ENCODE measurements at regions not wholly inside any gene's neighbourhood (a gene's known extent, or its start where the extent isn't known, plus 50 kb on each side); places are given as distances from the start of the nearest gene placed in this dataset.
"Not testable (repeated sequence)": the region's sequence is repeated elsewhere in the genome, so short reads cannot be mapped to it uniquely, and the experiment has no call there.

DNA sequence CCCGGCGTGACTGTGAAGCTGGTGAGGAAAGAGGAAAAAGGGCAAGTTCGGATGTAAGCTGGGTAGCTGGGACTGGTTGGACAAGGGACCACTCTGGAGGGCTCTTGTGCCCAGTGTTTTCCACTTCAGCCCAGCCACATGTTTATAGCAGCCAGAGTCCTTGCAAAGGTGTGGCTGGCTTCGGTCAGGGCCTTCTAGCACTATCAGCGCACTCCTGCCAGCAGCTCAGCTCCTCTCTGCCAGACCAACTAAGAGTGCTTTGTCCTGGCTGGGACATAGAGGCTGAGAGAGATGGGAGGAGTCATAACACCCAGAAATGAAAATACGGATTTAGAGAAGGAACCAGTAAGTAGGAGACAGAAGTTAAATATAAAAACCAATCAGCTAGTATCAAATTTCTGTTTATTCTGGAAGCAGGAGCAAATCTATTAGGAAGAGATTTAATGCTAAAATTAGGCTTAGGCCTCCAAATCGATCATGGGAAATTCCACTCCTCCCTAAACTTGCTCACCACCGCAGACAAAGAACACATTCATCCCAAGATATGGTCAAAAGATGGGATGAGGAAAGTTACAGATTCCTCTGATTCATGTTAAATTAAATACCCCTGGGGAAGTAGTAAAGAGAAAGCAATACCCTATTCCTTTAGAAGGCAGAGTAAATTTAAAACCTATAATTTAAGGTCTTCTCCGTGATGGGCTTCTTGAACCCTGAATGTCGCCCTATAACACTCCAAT, 135.0 kb downstream of the RALA start:
- DNase-seq (ENCODE audit: low read depth), result no peak

- no peak for DNase-seq (ENCODE audit: low read depth)
These were observed 138.1 kb downstream of the RALA start for GRCh38 chr7:39761449-39761848.

DNA sequence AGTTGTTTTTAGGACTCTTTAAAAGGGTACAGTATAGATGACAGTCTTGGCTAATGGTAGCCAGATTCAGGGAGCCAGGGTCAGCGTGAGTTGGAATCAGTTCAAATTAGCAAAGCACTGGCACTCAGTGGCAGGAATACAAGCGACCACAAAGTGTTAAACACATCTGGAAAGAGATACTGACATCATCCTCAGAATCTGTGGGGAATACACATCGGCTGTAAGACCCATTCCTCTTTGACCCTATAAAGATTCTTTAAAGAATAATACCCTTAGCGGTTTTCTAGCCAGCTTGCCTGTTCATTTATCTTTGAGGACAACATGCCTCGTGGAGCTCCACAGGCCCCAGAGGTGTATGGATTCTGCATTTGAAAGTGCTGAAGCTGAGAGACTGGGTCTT, 139.1 kb downstream of the RALA start:
- DNase-seq (ENCODE audit: low read depth), result not testable (repeated sequence)

- DNase-seq (ENCODE audit: low read depth), result not testable (repeated sequence)
These were observed 139.5 kb downstream of the RALA start for GRCh38 chr7:39762881-39763280.

DNA sequence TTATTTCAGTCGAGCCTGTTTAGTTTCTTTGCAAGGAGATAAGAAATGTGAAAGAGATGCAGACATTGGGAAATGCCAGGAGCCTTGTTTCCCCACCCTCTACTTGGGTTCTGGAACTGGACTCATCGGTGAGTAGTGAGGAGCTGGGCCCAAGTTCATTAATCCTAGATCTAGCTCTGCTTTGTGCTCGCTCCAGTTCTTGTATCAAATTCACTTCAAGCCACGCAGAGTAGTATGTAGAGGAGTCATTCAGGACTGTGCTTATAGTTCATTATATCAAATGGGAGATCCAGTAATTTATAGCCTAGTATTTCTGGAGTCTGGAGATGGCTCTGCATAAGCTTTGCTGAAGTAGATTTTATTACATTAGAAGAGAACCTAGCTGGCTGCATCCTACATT, 142.5 kb downstream of the RALA start:
- not testable (repeated sequence) for DNase-seq (ENCODE audit: low read depth)

- DNase-seq (ENCODE audit: low read depth), result not testable (repeated sequence)
These were observed 145.1 kb downstream of the RALA start for GRCh38 chr7:39768439-39768838.

GRCh38 chr7:39774341-39774851, 151.0 kb downstream of the RALA start:
- not testable (repeated sequence) for DNase-seq (ENCODE audit: low read depth)

GRCh38 chr7:39781557-39781956, 158.2 kb downstream of the RALA start:
- peak; percentile 70 for DNase-seq (ENCODE audit: low read depth)

DNA sequence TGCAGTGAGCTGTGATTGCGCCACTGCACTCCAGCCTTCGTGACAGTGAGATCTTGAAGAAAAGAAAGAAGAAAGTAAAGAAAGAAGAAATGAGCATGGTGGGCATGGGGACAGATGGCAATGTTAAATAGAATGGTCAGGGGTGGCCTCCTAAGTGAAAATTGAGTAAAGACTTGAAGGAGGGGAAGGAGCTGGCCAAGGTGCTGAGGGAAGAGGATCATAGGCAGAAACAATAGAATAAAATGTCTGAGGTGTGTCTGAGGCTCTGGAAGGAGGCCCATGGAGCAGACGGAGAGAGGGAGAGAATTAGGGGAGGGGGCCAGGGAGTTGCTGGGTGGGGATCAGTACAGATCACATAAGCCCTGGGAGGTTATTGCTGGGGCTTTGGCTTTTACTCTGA, 163.1 kb downstream of the RALA start:
- DNase-seq (ENCODE audit: low read depth), result not testable (repeated sequence)

DNA sequence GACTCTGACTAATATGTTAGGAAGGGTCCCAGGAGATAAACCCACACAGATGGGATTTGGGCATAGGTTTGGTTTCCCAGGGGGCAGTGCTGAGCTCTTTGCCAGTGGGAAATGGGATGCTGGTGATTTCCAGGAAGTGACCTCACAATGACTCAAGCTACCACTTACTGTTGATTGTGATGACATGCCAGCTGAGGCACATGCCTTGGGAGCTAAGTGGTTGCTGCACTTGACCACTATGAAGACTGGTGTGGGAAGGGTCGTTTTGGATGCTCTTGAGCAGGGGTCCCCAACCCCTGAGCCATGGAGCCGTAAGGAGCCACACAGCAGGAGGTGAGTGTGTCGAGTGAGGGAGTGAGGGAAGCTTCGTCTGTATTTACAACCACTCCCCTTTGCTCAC, 159.0 kb upstream of the CDK13 start:
- DNase-seq (ENCODE audit: low read depth), result peak; percentile 18

- peak; percentile 36 for DNase-seq (ENCODE audit: low read depth)
These were observed 158.1 kb upstream of the CDK13 start for GRCh38 chr7:39791911-39792310.

GRCh38 chr7:39793026-39793425, 157.0 kb upstream of the CDK13 start:
- not testable (repeated sequence) for DNase-seq (ENCODE audit: low read depth)

GRCh38 chr7:39793851-39794250, 156.2 kb upstream of the CDK13 start:
- not testable (repeated sequence) for DNase-seq (ENCODE audit: low read depth)

- DNase-seq (ENCODE audit: low read depth), result not testable (repeated sequence)
These were observed 153.1 kb upstream of the CDK13 start for GRCh38 chr7:39796947-39797346.

DNA sequence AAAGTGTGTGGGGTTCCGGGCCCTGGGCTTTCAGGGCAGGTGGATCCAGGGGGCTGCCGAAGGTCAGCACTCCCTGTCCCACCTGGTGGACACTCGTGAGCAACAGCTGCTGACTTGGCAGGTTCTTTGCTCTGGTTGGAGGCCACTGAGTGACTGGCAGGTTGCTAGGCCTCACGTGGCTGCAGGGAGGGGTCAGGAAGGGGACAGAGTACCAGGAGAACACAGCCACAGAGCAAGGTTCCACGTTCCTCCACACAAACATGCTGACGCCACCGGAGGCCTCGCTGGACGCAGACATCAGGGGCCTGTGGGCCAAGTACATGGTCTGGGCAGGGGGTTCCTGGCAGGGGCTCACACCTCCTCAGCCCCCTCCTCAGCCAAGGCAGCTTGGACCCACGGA, 152.0 kb upstream of the CDK13 start:
- not testable (repeated sequence) for DNase-seq (ENCODE audit: low read depth)

GRCh38 chr7:39808796-39809481, 141.1 kb upstream of the CDK13 start:
- no peak for DNase-seq (ENCODE audit: low read depth)

GRCh38 chr7:39810204-39810642, 139.8 kb upstream of the CDK13 start:
- no peak for DNase-seq (ENCODE audit: low read depth)

DNA sequence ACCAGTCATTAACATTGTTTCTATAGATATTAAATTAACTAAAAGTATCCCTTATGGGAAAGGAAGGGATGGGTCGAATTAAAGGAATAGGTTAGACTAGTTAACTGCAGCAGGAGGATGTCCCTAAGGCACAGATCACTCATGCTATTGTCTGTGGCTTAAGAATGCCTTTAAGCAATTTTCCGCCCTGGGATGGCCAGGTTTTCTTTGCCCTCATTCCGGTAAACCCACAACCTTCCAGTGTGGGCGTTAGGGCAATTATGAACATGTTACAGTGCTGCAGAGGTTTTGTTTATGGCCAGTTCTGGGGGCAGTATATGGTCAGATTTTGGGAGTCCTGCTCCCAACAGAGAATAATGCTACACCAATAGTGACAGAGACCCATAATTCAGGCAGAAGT, 139.3 kb upstream of the CDK13 start:
- DNase-seq (ENCODE audit: low read depth), result no peak

DNA sequence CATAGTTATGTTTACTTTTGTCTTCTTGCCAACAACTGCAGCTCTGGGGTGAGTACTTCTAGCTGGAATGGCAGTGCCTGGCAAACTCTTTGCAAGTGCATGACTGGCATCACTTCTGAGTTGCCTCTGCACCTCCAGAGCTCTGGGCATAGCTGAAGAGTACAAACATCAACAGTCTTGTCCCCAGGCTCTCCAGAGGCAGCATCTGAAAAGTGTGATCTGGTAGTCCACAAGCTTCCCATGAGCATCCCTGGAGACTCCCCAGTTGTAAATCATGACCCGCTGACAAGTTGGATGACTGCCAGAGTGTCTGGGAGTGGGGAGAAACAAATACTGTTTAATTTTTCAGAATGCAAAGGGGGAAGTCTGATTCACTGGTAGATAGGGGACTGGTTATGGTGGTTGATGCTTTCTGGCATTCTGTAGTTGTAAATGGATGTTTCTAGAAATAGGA, 138.9 kb upstream of the CDK13 start:
- peak; percentile 14 for DNase-seq (ENCODE audit: low read depth)

GRCh38 chr7:39816462-39817060, 133.5 kb upstream of the CDK13 start:
- no peak for DNase-seq (ENCODE audit: low read depth)

GRCh38 chr7:39819514-39819913, 130.5 kb upstream of the CDK13 start:
- no peak for DNase-seq (ENCODE audit: low read depth)

GRCh38 chr7:39824456-39825200, 125.4 kb upstream of the CDK13 start:
- DNase-seq (ENCODE audit: low read depth), result no peak
